Testis (tissue), 2 donors: ENCODE measurements at regions not wholly inside any gene's neighbourhood (a gene's known extent, or its start where the extent isn't known, plus 50 kb on each side); places are given as distances from the start of the nearest gene placed in this dataset.

Source experiments
- DNase-seq: peaks from one replicate; pipeline ENCODE4 v3.0.0-alpha.2; 2019
- H3K27ac ChIP-seq, 2 donors: fragments of 200-600 bp; sonication (generic); one replicate each; pipeline ENCODE4 v1.5.1; 2019
- H3K27me3 ChIP-seq: fragments of 200-600 bp; sonication (generic); one replicate; pipeline ENCODE4 v1.5.1; 2019
- H3K36me3 ChIP-seq: fragments of 200-600 bp; sonication (generic); one replicate; pipeline ENCODE4 v1.5.1; 2017; ENCODE audit warnings: low read depth; ENCODE audit errors: missing control alignments
- H3K4me1 ChIP-seq: fragments of 200-600 bp; sonication (generic); one replicate; pipeline ENCODE4 v1.5.1; 2019
- H3K4me3 ChIP-seq, 2 donors: fragments of 200-600 bp; sonication (generic); one replicate each; pipeline ENCODE4 v1.5.1; 2017 to 2019
- H3K9me3 ChIP-seq: fragments of 200-600 bp; sonication (generic); one replicate; pipeline ENCODE4 v1.5.1; 2017
- CTCF ChIP-seq, 3 experiments: fragments of 450-650 bp in 2 of 3; fragments of 200-600 bp in 1 of 3; sonication (generic) in 1 of 3; IDR thresholded peaks; one replicate each; pipeline ENCODE4 v1.5.1; 2016 to 2019; ENCODE audit warnings: antibody characterized with exemption in 3 of 3, mild to moderate bottlenecking in 2 of 3, moderate library complexity in 1 of 3
- POLR2A ChIP-seq: fragments of 450-650 bp; IDR thresholded peaks from one replicate; pipeline ENCODE4 v1.6.1; 2017; ENCODE audit warnings: antibody characterized with exemption, mild to moderate bottlenecking, moderate library complexity
- WGBS, 2 donors: methylation state at CpG; one replicate each; pipeline ENCODE4 v1.1.5; 2018; 5-methylcytosine and 5-hydroxymethylcytosine counted together
- intact Hi-C: fragments of 100-400 bp; cut with DNase I; formaldehyde crosslinking; loops from one replicate; pipeline ENCODE4 v1.15.1; 2023; ENCODE audit warnings: low total_unique reads

- no peaks in the 10 kb centered on the region for H3K9me3 ChIP-seq
- no peaks in the 10 kb centered on the region for H3K27me3 ChIP-seq
- no peak overlapping the region for H3K4me3 ChIP-seq
- no peaks in the 10 kb centered on the region for H3K4me1 ChIP-seq
- 58 to 73% methylated on average over 3 of the region's 3 CpGs for WGBS, 2 donors
- intact Hi-C loops, result no loop called here
- TF ChIP-seq CTCF (IDR thresholded peaks at IDR 0.05) (no peak), POLR2A (no peak)
- no peaks in the 10 kb centered on the region for H3K36me3 ChIP-seq
- no peak overlapping the region for H3K27ac ChIP-seq
- no peak for DNase-seq
Observed at GRCh38 chrX:43019021-43019420, 241.1 kb upstream of the PPP1R2C start.

- no peak overlapping the region for H3K4me3 ChIP-seq
- H3K36me3 ChIP-seq, result no peaks in the 10 kb centered on the region
- no peaks in the 10 kb centered on the region for H3K4me1 ChIP-seq
- intact Hi-C loops, result no loop called here
- no peak for TF ChIP-seq POLR2A
- no peak for TF ChIP-seq CTCF (IDR thresholded peaks at IDR 0.05)
- H3K27ac ChIP-seq, result no peak overlapping the region
- WGBS, 2 donors, result 80 to 100% methylated on average over 1 of the region's 1 CpG
- H3K27me3 ChIP-seq, result no peaks in the 10 kb centered on the region
- no peaks in the 10 kb centered on the region for H3K9me3 ChIP-seq
- DNase-seq, result no peak
Observed at GRCh38 chrX:43025806-43026315, 247.9 kb upstream of the PPP1R2C start.

- Histone ChIP-seq H3K36me3 (no peaks in the 10 kb centered on the region), H3K4me1 (no peaks in the 10 kb centered on the region), H3K4me3 (no peak overlapping the region), H3K9me3 (no peaks in the 10 kb centered on the region), H3K27me3 (no peaks in the 10 kb centered on the region), H3K27ac (no peak overlapping the region)
- DNase-seq, result no peak
- no peak for TF ChIP-seq POLR2A
- TF ChIP-seq CTCF (IDR thresholded peaks at IDR 0.05), result no peak
- whole genome bisulfite sequencing, 2 donors, result 90% methylated on average over 1 of the region's 1 CpG
- intact Hi-C loops, result no loop called here
Observed at GRCh38 chrX:43064096-43064495, 286.1 kb upstream of the PPP1R2C start.

DNA sequence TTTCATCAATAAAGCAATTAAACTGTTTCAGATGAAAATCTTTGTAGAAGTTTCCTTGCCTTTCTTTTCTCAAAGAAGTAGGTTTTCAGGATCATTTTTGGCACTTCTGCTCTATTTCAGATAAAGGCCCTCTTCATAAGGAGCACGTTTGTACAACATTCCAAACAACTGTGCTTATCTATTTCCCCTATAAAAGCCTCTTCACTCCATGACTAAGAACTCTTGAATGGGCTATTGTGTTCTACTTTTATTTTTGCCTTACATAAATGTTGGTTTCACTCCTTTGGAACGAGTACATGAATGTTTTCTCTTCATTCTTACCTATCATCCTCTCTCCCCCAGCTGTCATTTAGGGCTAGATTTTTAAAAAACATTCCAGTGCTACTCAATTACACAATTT, 288.0 kb upstream of the PPP1R2C start:
- Histone ChIP-seq H3K36me3 (no peaks in the 10 kb centered on the region), H3K4me3 (no peak overlapping the region), H3K27ac (no peak overlapping the region), H3K27me3 (no peaks in the 10 kb centered on the region), H3K4me1 (no peaks in the 10 kb centered on the region), H3K9me3 (no peaks in the 10 kb centered on the region)
- intact Hi-C loops, result no loop called here
- DNase-seq, result no peak
- TF ChIP-seq POLR2A, result no peak
- no peak for TF ChIP-seq CTCF (IDR thresholded peaks at IDR 0.05)
- WGBS, 2 donors, result 39 to 44% methylated on average over 2 of the region's 2 CpGs

DNA sequence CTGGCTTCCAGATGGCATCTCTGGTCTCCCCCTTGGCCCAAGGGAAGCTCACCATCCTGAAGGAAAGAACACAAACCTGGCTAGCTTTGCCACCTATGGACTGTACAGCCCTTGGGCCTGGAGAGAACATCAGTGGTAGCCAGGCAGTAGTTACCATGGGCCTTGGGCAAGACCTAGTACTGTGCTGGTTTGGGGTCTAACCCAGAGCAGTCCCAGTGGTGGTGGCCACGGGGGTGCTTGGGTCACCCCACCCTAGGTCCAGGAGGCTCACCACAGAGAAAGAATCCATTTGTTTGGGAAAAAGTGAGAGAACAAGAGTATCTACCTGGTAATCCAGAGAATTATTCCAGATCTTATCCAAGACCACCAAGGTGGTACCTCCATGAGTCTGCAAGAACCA, 290.7 kb upstream of the PPP1R2C start:
- no peak for DNase-seq
- no peaks in the 10 kb centered on the region for H3K27me3 ChIP-seq
- no peak overlapping the region for H3K4me3 ChIP-seq
- TF ChIP-seq CTCF (IDR thresholded peaks at IDR 0.05) (no peak), POLR2A (no peak)
- H3K9me3 ChIP-seq, result no peaks in the 10 kb centered on the region
- no peak overlapping the region for H3K27ac ChIP-seq
- no peaks in the 10 kb centered on the region for H3K36me3 ChIP-seq
- intact Hi-C loops, result no loop called here
- 80% methylated on average over 1 of the region's 1 CpG; no CpG with 5 or more reads in 1 of the 2 donors for WGBS, 2 donors
- no peaks in the 10 kb centered on the region for H3K4me1 ChIP-seq
